IPS-20b (cell line): ENCODE measurements at regions not wholly inside any gene's neighbourhood (a gene's known extent, or its start where the extent isn't known, plus 50 kb on each side); places are given as distances from the start of the nearest gene placed in this dataset.

Source experiments
- H3K27ac ChIP-seq: one replicate; pipeline ENCODE4 v1.5.1; 2013; ENCODE audit warnings: low read length
- H3K27me3 ChIP-seq: 2 replicates; pipeline ENCODE4 v1.6.1; 2013; ENCODE audit warnings: mild to moderate bottlenecking, low read length, inconsistent platforms; ENCODE audit not compliant: insufficient read depth
- H3K36me3 ChIP-seq: 2 replicates; pipeline ENCODE4 v1.6.1; 2013; ENCODE audit warnings: low read depth, mild to moderate bottlenecking, inconsistent platforms, low read length, moderate library complexity; ENCODE audit not compliant: insufficient read depth
- H3K4me1 ChIP-seq: 2 replicates; pipeline ENCODE4 v1.6.1; 2013; ENCODE audit warnings: mild to moderate bottlenecking, control low read depth, inconsistent platforms, low read length, moderate library complexity; ENCODE audit not compliant: insufficient read depth
- H3K4me3 ChIP-seq: 2 replicates; pipeline ENCODE4 v1.5.1; 2013; ENCODE audit warnings: mild to moderate bottlenecking, low read length, inconsistent platforms
- H3K9ac ChIP-seq: 2 replicates; pipeline ENCODE4 v1.6.1; 2013; ENCODE audit warnings: low read depth, mild to moderate bottlenecking, inconsistent platforms, low read length, moderate library complexity
- H3K9me3 ChIP-seq: 2 replicates; pipeline ENCODE4 v1.6.1; 2013; ENCODE audit warnings: mild to moderate bottlenecking, low read depth, low read length, inconsistent platforms; ENCODE audit not compliant: insufficient read depth

- H3K9ac ChIP-seq: no peak overlapping the region
Observed at GRCh38 chr18:1002653-1003178, 98.0 kb downstream of the ADCYAP1 start.

GRCh38 chr18:1003499-1003898 lies 98.8 kb downstream of the ADCYAP1 start:
- H3K27me3 ChIP-seq: no peaks in the 10 kb centered on the region
- peaks cover 9% of the 10 kb centered on the region; the same call in 1 of the 2 replicates for H3K4me1 ChIP-seq
- H3K9me3 ChIP-seq: no peaks in the 10 kb centered on the region
- H3K4me3 ChIP-seq: no peak overlapping the region
- H3K27ac ChIP-seq: no peak overlapping the region
- H3K9ac ChIP-seq: no peak overlapping the region
- no peaks in the 10 kb centered on the region for H3K36me3 ChIP-seq

More at GRCh38 chr18:1002653-1003178, 98.0 kb downstream of the ADCYAP1 start:
- Histone ChIP-seq H3K9me3 (no peaks in the 10 kb centered on the region), H3K4me1 (peaks cover 9% of the 10 kb centered on the region; the same call in 1 of the 2 replicates), H3K36me3 (no peaks in the 10 kb centered on the region), H3K27ac (no peak overlapping the region), H3K4me3 (no peak overlapping the region), H3K27me3 (no peaks in the 10 kb centered on the region)

- Histone ChIP-seq H3K9ac (no peak overlapping the region), H3K27ac (no peak overlapping the region), H3K36me3 (no peaks in the 10 kb centered on the region), H3K27me3 (no peaks in the 10 kb centered on the region), H3K4me1 (no peaks in the 10 kb centered on the region), H3K9me3 (no peaks in the 10 kb centered on the region), H3K4me3 (no peak overlapping the region)
Observed at GRCh38 chr18:1006304-1006703, 101.6 kb downstream of the ADCYAP1 start.

- Histone ChIP-seq H3K36me3 (no peaks in the 10 kb centered on the region), H3K27ac (no peak overlapping the region), H3K27me3 (no peaks in the 10 kb centered on the region), H3K4me3 (no peak overlapping the region), H3K9me3 (no peaks in the 10 kb centered on the region), H3K4me1 (no peaks in the 10 kb centered on the region), H3K9ac (no peak overlapping the region)
Observed at GRCh38 chr18:1006965-1007364, 102.3 kb downstream of the ADCYAP1 start.

- no peaks in the 10 kb centered on the region for H3K9me3 ChIP-seq
- H3K27me3 ChIP-seq: no peaks in the 10 kb centered on the region
- no peak overlapping the region for H3K4me3 ChIP-seq
- H3K36me3 ChIP-seq: no peaks in the 10 kb centered on the region
- no peak overlapping the region for H3K27ac ChIP-seq
- H3K9ac ChIP-seq: no peak overlapping the region
- peaks cover 10% of the 10 kb centered on the region for H3K4me1 ChIP-seq
Observed at GRCh38 chr18:1011349-1011748, 106.7 kb downstream of the ADCYAP1 start.

GRCh38 chr18:1012775-1013174 lies 108.1 kb downstream of the ADCYAP1 start:
- Histone ChIP-seq H3K27me3 (no peaks in the 10 kb centered on the region; the same call in 1 of the 2 replicates), H3K9me3 (no peaks in the 10 kb centered on the region), H3K4me1 (peaks cover 24% of the 10 kb centered on the region), H3K9ac (no peak overlapping the region), H3K4me3 (no peak overlapping the region), H3K27ac (no peak overlapping the region), H3K36me3 (no peaks in the 10 kb centered on the region)

GRCh38 chr18:1013951-1014350 lies 109.3 kb downstream of the ADCYAP1 start:
- Histone ChIP-seq H3K9me3 (no peaks in the 10 kb centered on the region), H3K27me3 (no peaks in the 10 kb centered on the region; the same call in 1 of the 2 replicates), H3K36me3 (no peaks in the 10 kb centered on the region), H3K4me1 (peaks cover 33% of the 10 kb centered on the region), H3K9ac (no peak overlapping the region), H3K27ac (no peak overlapping the region), H3K4me3 (no peak overlapping the region)

GRCh38 chr18:1014509-1014908 lies 109.8 kb downstream of the ADCYAP1 start:
- Histone ChIP-seq H3K9ac (no peak overlapping the region), H3K9me3 (no peaks in the 10 kb centered on the region), H3K27me3 (no peaks in the 10 kb centered on the region; the same call in 1 of the 2 replicates), H3K4me1 (peaks cover 33% of the 10 kb centered on the region), H3K4me3 (no peak overlapping the region), H3K27ac (no peak overlapping the region), H3K36me3 (no peaks in the 10 kb centered on the region)

GRCh38 chr18:1014951-1015624 lies 110.4 kb downstream of the ADCYAP1 start:
- Histone ChIP-seq H3K4me1 (peaks cover 33% of the 10 kb centered on the region), H3K4me3 (no peak overlapping the region), H3K27me3 (no peaks in the 10 kb centered on the region; the same call in 1 of the 2 replicates), H3K9me3 (no peaks in the 10 kb centered on the region), H3K36me3 (no peaks in the 10 kb centered on the region), H3K27ac (no peak overlapping the region), H3K9ac (no peak overlapping the region)

GRCh38 chr18:1015777-1016176 lies 111.1 kb downstream of the ADCYAP1 start:
- H3K36me3 ChIP-seq: no peaks in the 10 kb centered on the region
- no peak overlapping the region for H3K9ac ChIP-seq
- H3K4me3 ChIP-seq: no peak overlapping the region
- no peaks in the 10 kb centered on the region for H3K9me3 ChIP-seq
- H3K27ac ChIP-seq: no peak overlapping the region
- no peaks in the 10 kb centered on the region; the same call in 1 of the 2 replicates for H3K27me3 ChIP-seq
- H3K4me1 ChIP-seq: peaks cover 33% of the 10 kb centered on the region

GRCh38 chr18:1017227-1018058 lies 112.8 kb downstream of the ADCYAP1 start:
- Histone ChIP-seq H3K9me3 (no peaks in the 10 kb centered on the region), H3K4me1 (peaks cover 33% of the 10 kb centered on the region), H3K27me3 (no peaks in the 10 kb centered on the region; the same call in 1 of the 2 replicates), H3K36me3 (no peaks in the 10 kb centered on the region), H3K9ac (no peak overlapping the region), H3K27ac (no peak overlapping the region), H3K4me3 (no peak overlapping the region)
